HTR-8/SVneo (cell line): ENCODE measurements at regions not wholly inside any gene's neighbourhood (a gene's known extent, or its start where the extent isn't known, plus 50 kb on each side); places are given as distances from the start of the nearest gene placed in this dataset.

Experiments
- DNase-seq: peaks from one replicate; pipeline ENCODE4 v3.0.0; 2011; ENCODE audit warnings: low spot score, mixed read lengths; ENCODE audit not compliant: insufficient read length
- FAIRE-seq: peaks from 2 replicates; lab custom pipeline; 2011; peaks lifted over from hg19 to GRCh38; lab: Jason Lieb, UNC

DNA sequence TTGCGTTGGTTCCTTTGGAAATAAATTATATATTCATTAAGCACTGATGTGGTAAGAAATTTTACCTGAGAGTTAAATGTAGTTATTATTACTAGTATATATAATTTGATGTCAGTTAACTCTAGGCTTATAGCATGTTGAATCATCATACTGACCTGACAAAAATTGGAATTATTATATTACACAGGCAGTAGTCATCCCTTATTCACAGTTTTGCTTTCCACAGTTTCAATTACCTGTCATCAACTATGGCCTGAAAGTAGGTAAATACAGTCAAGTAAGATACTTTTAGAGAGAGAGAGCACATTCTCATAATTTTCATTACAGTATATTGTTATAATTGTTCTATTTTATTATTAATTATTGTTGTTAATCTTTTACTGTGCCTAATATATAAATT, 1074.7 kb downstream of the CDH11 start:
- FAIRE-seq (no peak), DNase-seq (no peak)

DNA sequence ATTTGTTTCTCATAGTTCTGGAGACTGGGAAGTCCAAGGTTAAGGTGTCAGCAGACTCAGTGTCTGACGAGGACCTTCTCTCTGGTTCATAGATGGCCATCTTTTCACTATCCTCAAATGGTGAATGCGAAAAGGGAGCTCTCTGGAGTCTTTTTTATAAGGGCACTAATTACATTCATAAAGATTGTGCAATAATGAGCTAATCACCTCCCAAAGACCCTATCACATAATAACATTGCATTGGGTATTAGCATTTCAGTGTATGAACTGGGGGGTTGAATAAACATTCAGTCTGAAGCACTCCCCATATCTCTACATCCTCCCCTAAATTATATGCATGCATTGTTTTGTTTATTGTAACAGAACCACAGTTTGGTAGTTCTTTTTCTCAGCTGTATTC, 1086.5 kb downstream of the CDH11 start:
- FAIRE-seq = no peak
- DNase-seq = no peak

DNA sequence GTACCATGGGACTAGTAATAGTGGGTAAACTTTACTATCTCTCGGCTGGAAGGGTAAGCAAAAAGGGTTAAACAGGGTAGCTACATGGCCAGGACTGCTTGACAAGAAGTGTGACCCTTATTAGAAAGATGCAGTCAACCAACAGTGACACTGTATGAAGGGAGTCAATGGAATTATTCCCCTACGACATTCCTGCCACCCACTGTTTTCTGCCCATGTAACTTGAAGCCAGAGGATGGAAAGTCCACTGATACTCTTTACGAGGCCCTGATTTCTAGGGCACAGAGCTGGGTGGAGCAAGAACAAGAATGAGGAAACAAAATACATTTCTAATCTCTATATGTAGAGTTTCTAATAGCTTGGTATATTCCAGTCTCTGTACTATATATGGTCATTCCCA, 1102.5 kb downstream of the CDH11 start:
- FAIRE-seq = no peak
- no peak for DNase-seq

DNA sequence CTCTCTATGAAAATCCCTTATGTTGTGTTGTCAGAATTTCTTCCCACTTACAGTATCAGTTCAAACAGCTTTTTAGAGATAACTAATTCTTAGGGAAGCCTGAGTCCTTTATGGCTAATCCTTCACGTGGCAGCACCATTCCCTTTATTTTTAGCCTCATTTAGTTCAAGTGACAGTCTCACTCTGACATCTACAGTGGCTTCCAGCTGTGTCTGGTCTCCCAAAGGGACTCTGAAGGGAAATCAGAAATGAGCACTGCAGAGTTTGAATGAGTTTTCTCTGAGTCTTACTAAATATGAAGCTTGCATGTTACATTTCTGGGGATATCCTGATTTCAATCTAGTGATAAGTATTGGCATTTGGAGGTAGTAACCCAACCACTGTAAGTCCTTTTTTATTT, 1104.1 kb downstream of the CDH11 start:
- DNase-seq (no peak), FAIRE-seq (no peak)

DNA sequence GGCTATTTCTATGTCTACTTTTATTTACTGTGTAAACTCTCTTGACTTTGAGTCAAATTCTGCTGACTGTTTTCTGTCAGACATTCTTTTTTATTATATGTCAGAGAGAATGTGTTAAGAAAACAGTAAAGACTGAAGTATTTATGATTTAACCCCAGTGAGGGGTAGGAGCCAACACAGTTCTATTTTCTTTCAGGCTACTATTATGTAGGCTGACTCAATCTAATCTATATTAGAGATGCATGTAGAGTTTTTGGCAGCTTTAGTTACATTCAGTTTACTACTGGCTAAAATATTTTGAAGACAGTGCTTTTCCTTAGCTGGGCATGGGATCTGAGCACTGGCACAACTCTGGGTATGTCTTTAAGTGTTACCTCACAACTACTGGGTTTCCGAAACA, 1108.0 kb downstream of the CDH11 start:
- DNase-seq = no peak
- FAIRE-seq = no peak

DNA sequence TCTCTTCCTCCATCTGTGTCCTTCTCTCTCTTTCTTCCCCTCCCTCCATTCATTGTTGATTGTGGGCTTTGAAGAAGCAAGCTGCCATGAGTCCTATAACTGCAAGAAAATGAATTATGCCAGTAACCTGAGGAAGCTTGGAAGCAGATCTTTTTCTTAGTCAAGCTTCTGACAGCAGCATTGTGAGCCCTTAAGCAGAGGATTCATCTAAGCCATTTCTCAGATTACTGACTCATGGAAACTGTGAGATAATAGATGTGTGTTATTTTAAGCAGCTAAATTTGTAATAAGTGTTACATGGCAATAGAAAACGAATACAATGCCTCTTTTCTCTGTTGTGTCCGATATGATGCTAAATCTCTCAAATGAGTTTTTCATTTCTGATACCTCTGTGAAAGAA, 1109.7 kb downstream of the CDH11 start:
- DNase-seq (no peak), FAIRE-seq (no peak)

DNA sequence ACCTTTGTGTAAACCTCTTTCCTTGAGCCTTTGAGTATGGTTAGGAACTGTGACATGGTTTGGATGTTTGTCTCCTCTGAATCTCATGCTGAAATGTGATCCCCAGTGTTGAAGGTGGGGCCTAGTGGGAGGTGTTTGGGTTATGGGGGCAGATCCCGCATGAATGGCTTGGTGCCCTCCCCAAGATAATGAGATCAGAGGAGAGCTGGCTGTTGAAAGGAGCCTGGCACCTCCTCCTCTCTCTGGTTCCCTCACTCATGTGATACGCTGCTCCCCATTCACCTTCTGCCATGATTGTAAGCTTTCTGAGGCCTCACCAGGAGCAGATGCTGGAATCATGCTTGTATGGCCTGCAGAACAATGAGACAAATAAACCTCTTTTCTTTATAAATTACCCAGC, 1110.2 kb downstream of the CDH11 start:
- no peak for FAIRE-seq
- DNase-seq = no peak

DNA sequence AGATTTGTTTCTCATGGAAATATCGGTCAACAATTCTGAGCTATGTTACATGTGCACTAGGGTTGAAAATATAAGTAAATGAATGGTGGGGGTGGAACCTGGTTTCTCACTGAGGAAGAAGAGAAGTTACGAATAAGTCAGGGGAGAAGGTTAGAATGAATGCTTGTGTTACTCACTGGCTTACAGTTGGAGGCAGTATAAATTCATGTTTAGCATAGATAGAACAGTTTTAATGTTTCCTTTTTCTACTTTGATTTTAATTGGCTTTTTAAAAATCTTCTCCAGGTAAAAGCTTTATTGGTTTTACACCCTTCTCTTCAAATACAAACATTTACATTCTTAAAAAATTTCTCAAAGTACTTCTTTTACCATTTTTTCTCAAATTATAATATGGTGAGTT, 1113.7 kb downstream of the CDH11 start:
- FAIRE-seq (no peak), DNase-seq (no peak)

DNA sequence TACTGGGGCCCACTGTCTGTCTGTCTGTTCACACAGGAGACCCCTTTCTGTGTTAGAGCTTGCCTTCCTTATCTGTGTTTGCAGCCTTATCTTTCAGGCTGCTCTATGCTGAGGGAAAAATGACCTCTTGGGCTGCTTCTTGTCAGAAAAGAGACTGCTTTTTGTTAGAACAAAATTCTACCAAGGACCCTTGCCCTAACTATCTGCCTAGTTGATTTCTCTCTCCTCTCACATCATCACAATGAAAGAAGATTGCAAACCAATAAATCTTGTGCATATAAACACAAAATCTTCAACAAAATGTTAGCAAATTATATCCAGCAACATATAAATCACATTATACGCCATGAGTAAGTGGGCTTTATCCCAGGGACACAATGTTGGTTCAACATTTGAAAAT, 1117.7 kb downstream of the CDH11 start:
- DNase-seq (no peak), FAIRE-seq (no peak)

DNA sequence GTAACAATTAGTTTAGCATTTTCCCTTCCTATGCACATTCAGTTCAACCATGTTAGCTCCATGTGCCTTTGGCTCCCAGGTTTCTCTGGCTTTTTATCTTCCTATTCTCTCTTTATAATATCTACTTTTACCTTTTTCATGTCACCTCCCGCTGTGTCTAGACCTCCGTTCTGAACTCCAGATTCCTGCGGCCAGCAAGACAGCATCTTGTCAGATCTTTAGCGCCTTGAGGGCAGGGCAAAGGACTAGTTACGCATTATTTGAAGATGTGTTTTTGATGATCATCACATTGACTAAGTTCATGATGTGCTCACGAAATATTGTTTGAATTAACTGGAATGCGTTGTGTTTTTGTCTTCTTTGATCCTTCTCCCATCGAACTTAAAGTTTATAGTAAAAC, 1126.8 kb downstream of the CDH11 start:
- FAIRE-seq (no peak), DNase-seq (no peak)

DNA sequence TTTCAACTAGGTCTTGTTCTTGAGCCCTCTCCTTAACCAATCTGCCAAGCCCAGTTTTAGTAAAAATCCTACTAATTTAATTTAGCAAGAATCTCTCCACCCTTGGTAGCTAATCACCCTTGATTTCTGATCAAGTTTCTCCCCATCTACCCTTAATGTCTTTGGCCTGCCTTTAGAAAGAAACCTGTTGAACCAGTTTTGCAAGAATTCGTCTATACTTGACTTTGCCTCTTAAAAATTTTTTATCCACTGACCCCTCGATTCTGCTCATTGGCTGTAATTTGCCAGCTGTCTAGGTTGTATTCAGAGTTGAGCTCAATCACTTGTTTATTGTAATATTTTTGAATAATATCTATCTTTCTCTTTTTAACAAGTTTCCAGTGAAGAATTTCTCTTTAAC, 1138.5 kb downstream of the CDH11 start:
- FAIRE-seq (no peak), DNase-seq (no peak)

DNA sequence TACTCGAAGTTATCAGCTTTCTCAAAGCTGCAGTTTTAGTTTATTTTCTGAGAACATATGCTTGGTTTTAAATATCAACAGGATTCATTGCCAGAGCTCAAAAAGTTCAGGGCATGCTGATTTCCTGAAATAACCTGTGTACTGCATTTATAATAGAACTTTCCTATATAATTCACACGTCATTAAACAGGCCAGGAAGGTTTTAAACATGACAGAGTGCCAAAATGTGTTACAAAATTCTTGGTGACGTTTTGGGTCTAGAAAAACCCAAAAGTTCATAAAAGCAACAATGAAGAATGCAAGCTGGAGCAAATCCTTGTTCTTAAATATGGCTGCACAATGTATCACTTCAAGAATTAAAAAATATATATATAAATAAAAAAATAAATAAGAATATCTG, 1139.1 kb downstream of the CDH11 start:
- DNase-seq = no peak
- no peak for FAIRE-seq

DNA sequence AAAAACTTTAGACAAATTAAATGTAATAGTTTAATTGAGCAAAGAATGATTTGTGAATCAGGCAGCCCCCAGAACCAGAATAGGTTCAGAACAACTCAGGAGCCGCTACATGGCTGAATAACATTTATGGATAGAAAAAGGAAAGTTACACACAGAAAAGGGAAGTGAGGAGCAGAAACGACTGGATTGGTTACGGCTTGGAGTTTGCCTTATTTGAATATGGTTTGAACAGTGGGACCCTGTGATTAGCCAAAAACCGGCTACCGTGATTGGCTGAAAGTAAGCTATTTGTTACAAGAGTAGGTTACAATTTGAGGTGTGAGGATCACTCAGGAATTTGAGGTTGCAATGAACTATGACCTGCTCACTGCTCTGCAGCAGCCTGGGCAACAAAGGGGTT, 1139.8 kb downstream of the CDH11 start:
- DNase-seq (no peak), FAIRE-seq (no peak)

DNA sequence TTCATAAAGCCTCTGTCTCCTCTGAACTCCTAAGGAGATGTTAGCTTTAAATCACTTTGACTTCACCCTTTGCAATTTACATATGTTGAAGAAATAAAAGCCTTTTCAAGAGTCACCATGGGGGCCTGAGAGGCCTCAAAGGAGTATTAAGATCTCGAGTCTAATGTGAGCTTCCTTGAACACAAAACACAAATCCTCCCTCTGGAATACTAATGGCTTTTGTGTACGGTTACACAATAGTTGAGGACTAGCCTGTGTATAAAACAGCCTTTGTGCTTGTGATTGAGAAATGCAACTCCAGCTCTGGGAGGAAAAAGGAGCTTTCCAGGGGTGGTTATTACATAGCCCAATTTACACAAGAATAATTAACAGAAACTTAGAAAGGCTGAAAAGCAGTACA, 1140.2 kb downstream of the CDH11 start:
- DNase-seq = no peak
- no peak for FAIRE-seq

DNA sequence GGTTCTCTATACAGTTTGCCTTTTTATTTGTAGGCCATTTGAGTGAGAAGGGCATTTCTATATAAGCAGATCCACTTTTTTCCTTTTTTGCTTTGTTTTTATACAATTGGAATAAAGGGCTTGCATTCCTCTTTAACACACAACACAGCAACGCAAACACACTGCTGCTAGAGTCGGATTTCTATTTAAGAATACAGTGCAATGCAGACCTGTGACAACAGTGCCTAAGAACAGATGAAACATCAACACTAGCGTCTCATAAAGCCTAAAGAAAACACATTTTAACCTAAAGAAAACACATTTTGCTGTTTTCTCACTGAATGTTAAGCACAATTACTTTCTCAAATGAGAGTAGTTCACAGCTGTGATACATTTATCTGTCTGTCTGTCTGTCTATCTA, 1141.1 kb downstream of the CDH11 start:
- DNase-seq = no peak
- FAIRE-seq = no peak

DNA sequence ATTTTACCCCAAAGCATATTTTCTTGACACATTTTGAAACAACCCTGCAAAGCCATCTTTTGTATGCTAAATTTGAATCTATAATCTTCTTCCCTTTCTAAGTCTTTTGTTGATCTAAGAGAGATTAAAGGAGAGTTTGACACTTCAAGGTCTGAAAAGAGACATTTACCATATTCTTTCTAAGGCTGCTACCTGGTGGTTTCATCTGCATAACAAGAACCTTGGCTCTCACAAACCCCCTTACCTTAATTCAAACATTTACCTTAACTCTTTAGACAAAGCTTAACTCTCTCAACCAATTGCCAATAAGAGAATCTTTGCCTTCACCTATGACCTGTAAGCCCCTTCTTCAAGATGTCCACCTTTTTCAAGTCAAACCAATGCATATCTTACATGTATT, 1143.6 kb downstream of the CDH11 start:
- FAIRE-seq = no peak

DNA sequence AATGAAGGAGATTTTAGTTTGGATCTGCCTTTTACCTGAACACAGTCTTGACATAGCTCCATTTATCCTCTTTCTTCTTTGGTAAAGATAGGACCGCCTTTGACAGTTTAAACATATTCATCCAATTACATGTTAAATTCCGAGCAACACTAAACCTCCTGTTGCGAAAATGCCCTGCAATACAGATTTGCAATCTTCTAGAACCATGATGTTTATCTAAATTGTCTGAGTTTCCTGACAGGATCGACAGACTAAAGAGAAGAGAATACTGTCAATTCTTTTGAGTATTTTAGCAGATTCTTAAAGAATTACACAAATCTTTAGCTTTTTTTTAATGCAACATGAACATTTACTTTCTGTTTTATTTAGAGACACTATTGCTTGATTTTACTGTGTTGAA, 1145.5 kb downstream of the CDH11 start:
- no peak for DNase-seq
- no peak for FAIRE-seq

More for the DNA sequence above, 1143.6 kb downstream of the CDH11 start:
- no peak for DNase-seq

DNA sequence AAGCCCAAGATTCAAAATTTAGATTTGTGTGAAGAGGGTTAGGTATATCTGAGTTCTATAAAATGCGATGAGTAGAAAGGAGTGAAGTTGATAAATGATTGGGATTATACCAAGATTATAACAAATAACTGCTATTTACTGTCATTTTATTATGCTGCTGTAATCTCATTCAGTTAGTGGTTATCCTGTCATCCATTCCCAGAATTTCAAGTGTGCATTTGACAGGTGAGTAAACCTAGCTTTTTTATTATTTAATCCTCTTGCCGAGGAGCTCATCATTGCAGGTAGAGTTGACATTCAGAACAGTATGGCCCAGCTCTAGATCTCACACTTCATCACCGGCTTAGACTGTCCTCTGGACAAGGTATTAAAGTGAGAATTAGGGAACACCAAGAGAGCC, 1146.2 kb downstream of the CDH11 start:
- FAIRE-seq = no peak
- DNase-seq = no peak

DNA sequence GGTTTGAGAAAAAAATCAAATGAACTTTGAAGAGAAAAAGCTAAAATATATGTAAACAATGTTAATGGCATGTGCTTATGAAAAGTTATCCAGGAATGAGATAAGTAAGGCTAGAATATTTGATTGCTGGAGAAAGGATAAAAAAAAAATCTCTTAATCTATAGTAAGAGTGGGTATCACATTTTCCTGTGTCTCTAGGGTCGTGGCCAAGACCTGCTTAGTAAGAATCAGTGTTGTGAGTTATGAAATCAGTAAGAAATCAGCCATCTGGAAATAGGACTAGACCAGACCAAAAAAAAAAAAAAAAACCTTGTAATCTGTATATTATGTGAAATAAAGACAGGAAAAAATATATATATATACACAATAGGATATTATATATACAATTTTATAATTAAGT, 1153.9 kb downstream of the CDH11 start:
- DNase-seq = no peak
- no peak for FAIRE-seq

DNA sequence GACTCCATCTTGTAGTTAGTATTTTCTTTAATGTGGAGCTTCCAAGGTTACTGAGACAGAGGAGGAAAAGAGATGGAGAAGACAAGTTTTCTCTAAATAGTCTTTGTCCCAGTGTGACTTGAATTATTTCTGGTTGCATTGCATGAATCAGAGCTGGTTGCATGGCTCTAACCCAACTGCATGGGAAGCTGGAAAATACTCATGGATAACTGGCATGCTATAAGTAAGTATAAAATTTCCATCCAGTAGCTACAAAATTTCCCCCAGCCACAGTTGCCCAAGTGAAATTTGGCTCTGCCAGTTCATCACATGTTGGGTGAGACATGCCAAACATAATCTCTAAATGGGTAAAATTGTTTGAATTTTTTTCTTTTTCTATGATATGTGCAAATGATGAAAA, 1161.5 kb downstream of the CDH11 start:
- DNase-seq (no peak), FAIRE-seq (no peak)

DNA sequence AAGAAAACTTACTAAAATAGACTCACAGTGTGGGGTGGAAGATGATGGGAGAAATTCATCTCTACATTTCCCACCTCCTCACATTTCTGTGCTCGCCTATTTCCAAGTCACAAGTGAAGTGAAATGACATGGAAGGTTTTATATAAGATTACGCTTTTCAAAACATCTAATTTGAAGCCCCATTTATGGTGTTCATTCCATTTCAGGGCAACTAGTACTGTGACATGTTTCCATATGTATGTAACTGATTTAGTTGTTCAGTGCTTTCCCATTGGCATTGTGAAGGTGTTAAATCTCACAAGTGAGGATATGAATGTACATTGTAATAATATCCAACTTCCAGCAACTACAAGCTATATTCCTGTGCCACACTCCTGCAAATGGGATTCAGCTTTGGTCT, 1174.8 kb downstream of the CDH11 start:
- FAIRE-seq (no peak), DNase-seq (no peak)

DNA sequence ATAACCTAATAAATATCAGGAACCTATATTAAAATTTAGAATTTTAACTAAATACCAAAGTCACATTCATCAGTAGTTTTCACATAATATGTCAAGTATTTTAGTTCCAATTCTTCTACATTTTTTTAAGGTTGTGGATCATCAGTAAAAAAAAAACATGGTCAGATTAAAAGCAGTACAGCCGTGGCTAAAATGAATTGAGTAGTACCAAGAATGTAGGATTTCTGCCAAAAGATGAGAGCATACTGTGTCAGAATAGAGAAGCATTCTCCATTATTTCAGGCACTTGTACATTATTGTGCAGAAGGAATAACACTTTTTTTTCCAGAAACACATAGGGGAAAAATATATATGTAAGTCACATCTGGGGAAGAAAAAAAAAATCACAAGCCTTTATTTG, 1176.1 kb downstream of the CDH11 start:
- FAIRE-seq = no peak
- DNase-seq = no peak

DNA sequence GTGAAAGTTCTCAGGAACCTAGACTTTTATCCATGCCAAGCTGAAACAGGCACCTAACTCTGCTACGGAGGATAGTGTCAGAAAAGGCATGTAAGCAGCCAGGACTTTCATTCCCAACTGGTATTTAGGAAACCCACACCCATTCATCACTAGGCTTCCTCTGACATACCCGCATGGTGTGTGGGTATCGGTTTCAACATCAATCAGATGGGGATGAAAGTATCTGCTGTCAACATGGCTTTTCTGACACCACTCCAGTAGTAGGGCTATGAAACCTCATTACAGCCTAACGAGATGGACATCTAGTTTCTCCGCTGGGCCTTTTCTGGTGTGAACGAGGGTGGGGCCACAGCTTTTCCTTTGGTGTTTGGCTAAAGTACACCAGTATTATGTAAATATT, 1178.3 kb downstream of the CDH11 start:
- FAIRE-seq (no peak), DNase-seq (no peak)
